ENCODE measurements at regions not wholly inside any gene's neighbourhood (a gene's known extent, or its start where the extent isn't known, plus 50 kb on each side); places are given as distances from the start of the nearest gene placed in this dataset.

DNA sequence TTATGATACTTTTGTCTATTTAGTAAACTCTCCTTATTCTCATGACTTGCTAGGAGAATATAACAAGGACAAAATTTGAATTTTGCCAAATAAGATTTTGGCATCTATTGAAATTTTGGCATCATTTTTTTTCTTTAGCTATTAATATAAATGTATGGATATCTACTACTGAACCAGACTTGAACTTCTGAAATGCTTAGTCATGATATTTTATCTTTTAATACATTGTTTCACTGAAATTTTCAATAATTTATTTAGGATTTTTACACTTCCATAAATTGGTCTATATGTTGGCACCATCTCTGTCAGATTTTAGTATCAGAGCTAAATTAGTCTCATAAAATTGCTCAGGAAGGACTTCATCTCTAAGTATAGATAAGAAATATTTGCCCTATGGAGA lies 149.8 kb downstream of the CYP26B1 start:
- TF ChIP-seq ZBTB49 (CRISPR knock-in tag; IDR thresholded peaks at IDR 0.05; ENCODE audit: borderline replicate concordance) (no peak), RBM22 (IDR thresholded peaks at IDR 0.05; ENCODE audit: low read depth, low read length, poor library complexity, severe bottlenecking) (no peak), ZC3H11A (IDR thresholded peaks at IDR 0.05; ENCODE audit: low read depth, low read length) (no peak), E2F8 (IDR thresholded peaks at IDR 0.05; ENCODE audit: low read depth, partially characterized antibody) (no peak), FIP1L1 (IDR thresholded peaks at IDR 0.05; ENCODE audit: low read depth, low read length, poor library complexity, severe bottlenecking) (no peak), ARID3A (IDR thresholded peaks at IDR 0.05; ENCODE audit: borderline replicate concordance, low read depth, low read length) (no peak), SP1 (CRISPR knock-in tag; IDR thresholded peaks at IDR 0.05) (no peak), YY1 (IDR thresholded peaks at IDR 0.05; ENCODE audit: borderline replicate concordance in 1 of 3, control insufficient read depth in 1 of 3, extremely low read depth in 1 of 3, insufficient read depth in 3 of 3, insufficient read length in 1 of 3, insufficient replicate concordance in 2 of 3, low read depth in 1 of 3, low read length in 2 of 3) (no peak)
- TF ChIP-seq, protein P1, sequence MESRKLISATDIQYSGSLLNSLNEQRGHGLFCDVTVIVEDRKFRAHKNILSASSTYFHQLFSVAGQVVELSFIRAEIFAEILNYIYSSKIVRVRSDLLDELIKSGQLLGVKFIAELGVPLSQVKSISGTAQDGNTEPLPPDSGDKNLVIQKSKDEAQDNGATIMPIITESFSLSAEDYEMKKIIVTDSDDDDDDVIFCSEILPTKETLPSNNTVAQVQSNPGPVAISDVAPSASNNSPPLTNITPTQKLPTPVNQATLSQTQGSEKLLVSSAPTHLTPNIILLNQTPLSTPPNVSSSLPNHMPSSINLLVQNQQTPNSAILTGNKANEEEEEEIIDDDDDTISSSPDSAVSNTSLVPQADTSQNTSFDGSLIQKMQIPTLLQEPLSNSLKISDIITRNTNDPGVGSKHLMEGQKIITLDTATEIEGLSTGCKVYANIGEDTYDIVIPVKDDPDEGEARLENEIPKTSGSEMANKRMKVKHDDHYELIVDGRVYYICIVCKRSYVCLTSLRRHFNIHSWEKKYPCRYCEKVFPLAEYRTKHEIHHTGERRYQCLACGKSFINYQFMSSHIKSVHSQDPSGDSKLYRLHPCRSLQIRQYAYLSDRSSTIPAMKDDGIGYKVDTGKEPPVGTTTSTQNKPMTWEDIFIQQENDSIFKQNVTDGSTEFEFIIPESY (CRISPR knock-in tag; IDR thresholded peaks at IDR 0.05): no peak
- TF ChIP-seq, protein P2, sequence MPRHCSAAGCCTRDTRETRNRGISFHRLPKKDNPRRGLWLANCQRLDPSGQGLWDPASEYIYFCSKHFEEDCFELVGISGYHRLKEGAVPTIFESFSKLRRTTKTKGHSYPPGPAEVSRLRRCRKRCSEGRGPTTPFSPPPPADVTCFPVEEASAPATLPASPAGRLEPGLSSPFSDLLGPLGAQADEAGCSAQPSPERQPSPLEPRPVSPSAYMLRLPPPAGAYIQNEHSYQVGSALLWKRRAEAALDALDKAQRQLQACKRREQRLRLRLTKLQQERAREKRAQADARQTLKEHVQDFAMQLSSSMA (CRISPR knock-in tag; IDR thresholded peaks at IDR 0.05): no peak
- TF ChIP-seq, protein P3, sequence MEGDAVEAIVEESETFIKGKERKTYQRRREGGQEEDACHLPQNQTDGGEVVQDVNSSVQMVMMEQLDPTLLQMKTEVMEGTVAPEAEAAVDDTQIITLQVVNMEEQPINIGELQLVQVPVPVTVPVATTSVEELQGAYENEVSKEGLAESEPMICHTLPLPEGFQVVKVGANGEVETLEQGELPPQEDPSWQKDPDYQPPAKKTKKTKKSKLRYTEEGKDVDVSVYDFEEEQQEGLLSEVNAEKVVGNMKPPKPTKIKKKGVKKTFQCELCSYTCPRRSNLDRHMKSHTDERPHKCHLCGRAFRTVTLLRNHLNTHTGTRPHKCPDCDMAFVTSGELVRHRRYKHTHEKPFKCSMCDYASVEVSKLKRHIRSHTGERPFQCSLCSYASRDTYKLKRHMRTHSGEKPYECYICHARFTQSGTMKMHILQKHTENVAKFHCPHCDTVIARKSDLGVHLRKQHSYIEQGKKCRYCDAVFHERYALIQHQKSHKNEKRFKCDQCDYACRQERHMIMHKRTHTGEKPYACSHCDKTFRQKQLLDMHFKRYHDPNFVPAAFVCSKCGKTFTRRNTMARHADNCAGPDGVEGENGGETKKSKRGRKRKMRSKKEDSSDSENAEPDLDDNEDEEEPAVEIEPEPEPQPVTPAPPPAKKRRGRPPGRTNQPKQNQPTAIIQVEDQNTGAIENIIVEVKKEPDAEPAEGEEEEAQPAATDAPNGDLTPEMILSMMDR (IDR thresholded peaks at IDR 0.05 in 2 of 3, conservative IDR thresholded peaks at IDR 0.05 in 1 of 3; ENCODE audit: insufficient read depth in 2 of 3, low read depth in 1 of 3, low read length in 3 of 3): no peak

All from K562 (cell line).